Stimulated activated CD4-positive, alpha-beta T cell treated with anti-CD3 and anti-CD28 coated beads, Interleukin-12 subunit alpha, Interleukin-12 subunit beta, amount 100 ng/mL, for 24 hours (primary cell): ENCODE measurements at regions not wholly inside any gene's neighbourhood (a gene's known extent, or its start where the extent isn't known, plus 50 kb on each side); places are given as distances from the start of the nearest gene placed in this dataset.

Experiments used
- DNase-seq, 2 experiments: peaks; one replicate each; pipeline ENCODE4 v3.0.0-alpha.2; 2020; ENCODE audit warnings: low read depth in 2 of 2

GRCh38 chr5:3888310-3888709 is 292.7 kb downstream of the IRX1 start:
- no peak for DNase-seq

GRCh38 chr5:3889412-3890142 is 293.9 kb downstream of the IRX1 start:
- DNase-seq: no peak

GRCh38 chr5:3891113-3891512 is 295.5 kb downstream of the IRX1 start:
- no peak for DNase-seq

- no peak for DNase-seq
These were observed 297.9 kb downstream of the IRX1 start for GRCh38 chr5:3893527-3893926.

- no peak for DNase-seq
These were observed 298.3 kb downstream of the IRX1 start for GRCh38 chr5:3893975-3894374.

GRCh38 chr5:3896098-3896497 is 300.5 kb downstream of the IRX1 start:
- no peak for DNase-seq

- no peak for DNase-seq
These were observed 303.5 kb downstream of the IRX1 start for GRCh38 chr5:3899093-3899492.

GRCh38 chr5:3904584-3904983 is 309.0 kb downstream of the IRX1 start:
- DNase-seq: no peak

GRCh38 chr5:3905031-3905430 is 309.4 kb downstream of the IRX1 start:
- DNase-seq: no peak

GRCh38 chr5:3905521-3905920 is 309.9 kb downstream of the IRX1 start:
- no peak for DNase-seq

GRCh38 chr5:3911111-3911510 is 315.5 kb downstream of the IRX1 start:
- DNase-seq: no peak

GRCh38 chr5:3911773-3912172 is 316.1 kb downstream of the IRX1 start:
- DNase-seq: no peak

- no peak for DNase-seq
These were observed 317.2 kb downstream of the IRX1 start for GRCh38 chr5:3912790-3913189.

- DNase-seq: no peak
These were observed 317.6 kb downstream of the IRX1 start for GRCh38 chr5:3913279-3913678.

GRCh38 chr5:3925022-3925421 is 329.4 kb downstream of the IRX1 start:
- DNase-seq: no peak

GRCh38 chr5:3925935-3926334 is 330.3 kb downstream of the IRX1 start:
- no peak for DNase-seq

- DNase-seq: no peak
These were observed 334.2 kb downstream of the IRX1 start for GRCh38 chr5:3929799-3930198.

GRCh38 chr5:3931976-3932375 is 336.3 kb downstream of the IRX1 start:
- no peak for DNase-seq

GRCh38 chr5:3933536-3933935 is 337.9 kb downstream of the IRX1 start:
- no peak for DNase-seq

GRCh38 chr5:3933966-3934365 is 338.3 kb downstream of the IRX1 start:
- DNase-seq: no peak

- DNase-seq: no peak
These were observed 348.2 kb downstream of the IRX1 start for GRCh38 chr5:3943859-3944258.

GRCh38 chr5:3944930-3945329 is 349.3 kb downstream of the IRX1 start:
- no peak for DNase-seq

- no peak for DNase-seq
These were observed 353.2 kb downstream of the IRX1 start for GRCh38 chr5:3948838-3949237.

- DNase-seq: no peak
These were observed 358.6 kb downstream of the IRX1 start for GRCh38 chr5:3954199-3954598.
